HL-60 (cell line): ENCODE measurements at regions not wholly inside any gene's neighbourhood (a gene's known extent, or its start where the extent isn't known, plus 50 kb on each side); places are given as distances from the start of the nearest gene placed in this dataset.

ENCODE experiments used
- DNase-seq, 2 experiments: peaks; one replicate each; pipeline ENCODE4 v3.0.0-alpha.2; 2010 to 2020; ENCODE audit warnings: low read depth in 1 of 2, low spot score in 1 of 2
- H3K27ac ChIP-seq: fragments of 250-450 bp; sonication (Bioruptor Pico); replicated peaks from 2 replicates; pipeline ENCODE4 v1.5.1; 2020; ENCODE audit warnings: mild to moderate bottlenecking, moderate library complexity
- H3K27me3 ChIP-seq: fragments of 250-450 bp; sonication (Bioruptor Pico); 2 replicates; pipeline ENCODE4 v1.5.1; 2021; ENCODE audit warnings: mild to moderate bottlenecking, moderate library complexity; ENCODE audit not compliant: insufficient read depth, poor library complexity, severe bottlenecking
- H3K4me3 ChIP-seq: replicated peaks from 2 replicates; pipeline ENCODE4 v1.5.1; 2011; ENCODE audit warnings: mild to moderate bottlenecking, control low read depth, low read length; ENCODE audit not compliant: insufficient read depth
- GABPA ChIP-seq: IDR thresholded peaks from 2 replicates; pipeline ENCODE4 v1.6.1; 2012; ENCODE audit warnings: low read depth
- POLR2AphosphoS5 ChIP-seq: IDR thresholded peaks from 2 replicates; pipeline ENCODE4 v1.6.1; 2012; ENCODE audit warnings: low read depth
- REST ChIP-seq: IDR thresholded peaks from 2 replicates; pipeline ENCODE4 v1.6.1; 2012; ENCODE audit warnings: low read depth; ENCODE audit not compliant: insufficient replicate concordance
- SPI1 ChIP-seq: IDR thresholded peaks from 2 replicates; pipeline ENCODE4 v1.6.1; 2012; ENCODE audit warnings: low read depth, mild to moderate bottlenecking, borderline replicate concordance
- TF ChIP-seq, protein P1 (sequence below): IDR thresholded peaks from one replicate; pipeline ENCODE4 v1.5.1; 2011; ENCODE audit warnings: low read length, control low read depth, inconsistent platforms; ENCODE audit not compliant: insufficient read depth

- no peaks in the 10 kb centered on the region for H3K27me3 ChIP-seq
- TF ChIP-seq POLR2AphosphoS5 (no peak), GABPA (no peak), SPI1 (no peak), REST (no peak)
- TF ChIP-seq, protein P1, sequence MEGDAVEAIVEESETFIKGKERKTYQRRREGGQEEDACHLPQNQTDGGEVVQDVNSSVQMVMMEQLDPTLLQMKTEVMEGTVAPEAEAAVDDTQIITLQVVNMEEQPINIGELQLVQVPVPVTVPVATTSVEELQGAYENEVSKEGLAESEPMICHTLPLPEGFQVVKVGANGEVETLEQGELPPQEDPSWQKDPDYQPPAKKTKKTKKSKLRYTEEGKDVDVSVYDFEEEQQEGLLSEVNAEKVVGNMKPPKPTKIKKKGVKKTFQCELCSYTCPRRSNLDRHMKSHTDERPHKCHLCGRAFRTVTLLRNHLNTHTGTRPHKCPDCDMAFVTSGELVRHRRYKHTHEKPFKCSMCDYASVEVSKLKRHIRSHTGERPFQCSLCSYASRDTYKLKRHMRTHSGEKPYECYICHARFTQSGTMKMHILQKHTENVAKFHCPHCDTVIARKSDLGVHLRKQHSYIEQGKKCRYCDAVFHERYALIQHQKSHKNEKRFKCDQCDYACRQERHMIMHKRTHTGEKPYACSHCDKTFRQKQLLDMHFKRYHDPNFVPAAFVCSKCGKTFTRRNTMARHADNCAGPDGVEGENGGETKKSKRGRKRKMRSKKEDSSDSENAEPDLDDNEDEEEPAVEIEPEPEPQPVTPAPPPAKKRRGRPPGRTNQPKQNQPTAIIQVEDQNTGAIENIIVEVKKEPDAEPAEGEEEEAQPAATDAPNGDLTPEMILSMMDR, result no peak
- DNase-seq, result no peak
- no peak overlapping the region for H3K27ac ChIP-seq
- H3K4me3 ChIP-seq, result no peak overlapping the region
Measured at GRCh38 chrX:39372115-39372514, 570.9 kb downstream of the MID1IP1 start.

- TF ChIP-seq POLR2AphosphoS5, result no peak
- no peak for TF ChIP-seq SPI1
- TF ChIP-seq, protein P1, result no peak
- TF ChIP-seq REST, result no peak
- TF ChIP-seq GABPA, result no peak
- DNase-seq, result no peak
- Histone ChIP-seq H3K27me3 (no peaks in the 10 kb centered on the region), H3K4me3 (no peak overlapping the region), H3K27ac (no peak overlapping the region)
Measured at GRCh38 chrX:39377157-39377556, 575.9 kb downstream of the MID1IP1 start.

DNA sequence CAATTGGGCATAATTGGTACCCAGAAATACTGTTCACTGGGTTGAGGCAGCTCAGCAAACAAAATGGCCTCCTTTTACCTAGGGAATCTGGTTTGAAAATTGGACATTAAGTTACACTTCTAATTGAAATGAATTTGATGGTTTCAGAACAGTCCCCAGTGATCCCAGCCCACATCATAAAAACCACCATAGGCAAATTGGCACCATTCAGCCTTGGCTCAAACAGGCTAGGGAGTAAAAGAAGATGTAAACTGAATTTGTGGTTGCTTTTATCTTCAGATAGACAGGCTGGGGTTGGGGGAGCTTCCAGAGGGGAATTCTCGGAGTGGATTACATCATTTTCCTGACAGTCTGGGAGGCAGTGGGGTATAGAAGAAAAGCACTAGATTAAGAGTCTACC lies 576.5 kb downstream of the MID1IP1 start:
- Histone ChIP-seq H3K4me3 (no peak overlapping the region), H3K27ac (no peak overlapping the region), H3K27me3 (no peaks in the 10 kb centered on the region)
- no peak for DNase-seq
- TF ChIP-seq SPI1 (no peak), POLR2AphosphoS5 (no peak), REST (no peak), GABPA (no peak)
- TF ChIP-seq, protein P1, result no peak
